ENCODE measurements at regions not wholly inside any gene's neighbourhood (a gene's known extent, or its start where the extent isn't known, plus 50 kb on each side); places are given as distances from the start of the nearest gene placed in this dataset.

- 5% methylated on average over 1 of the region's 1 CpG for WGBS (ENCODE audit: insufficient coverage, insufficient replicate concordance, low lambda C conversion rate, missing lambda C conversion rate)
- DNase-seq (ENCODE audit: low read depth, low spot score), result no peak
Measured at GRCh38 chr4:28227764-28228163, 1367.1 kb downstream of the STIM2 start.

More at GRCh38 chr4:28227764-28228163, 1367.1 kb downstream of the STIM2 start:
- ChIA-PET SMC1A (ENCODE audit: uncharacterized antibody, unreplicated experiment) (interaction anchor here (0.9 to 4.4 kb wide), 7 partner anchors 11 to 1343 kb away, joined by 3 to 41 read pairs (median 4); no protein-coding TSS in a partner anchor), RAD21 (ENCODE audit: unreplicated experiment) (interaction anchor here (1.1 to 3.4 kb wide), 6 partner anchors 19 to 459 kb away, joined by 3 to 24 read pairs (median 8); no protein-coding TSS in a partner anchor), CTCF (interaction anchor here (0.6 to 1.5 kb wide), 3 partner anchors 15 to 1134 kb away, joined by 3 to 4 read pairs (median 3); no protein-coding TSS in a partner anchor), POLR2A (no interaction called here)
- no peak overlapping the region for H2AFZ ChIP-seq (ENCODE audit: control insufficient read depth, low read depth, low read length)
- H3K4me1 ChIP-seq (ENCODE audit: control insufficient read depth, insufficient read depth, low read length), result no peaks in the 10 kb centered on the region
- no TSS peak for BruUV-seq (replicated peaks)
- intact Hi-C loops (cut with micrococcal nuclease; ENCODE audit: unreplicated experiment), result loop anchor here (10.0 kb wide), 1 partner anchor 543 kb away; no protein-coding TSS in a partner anchor
- H3K9ac ChIP-seq (ENCODE audit: control insufficient read depth, insufficient read depth, low read length), result no peak overlapping the region
- no peaks in the 10 kb centered on the region for H3K79me2 ChIP-seq (ENCODE audit: control insufficient read depth, insufficient read depth, low read length)
- H3K27ac ChIP-seq (ENCODE audit: control insufficient read depth, insufficient read depth), result no peak overlapping the region
- H3K4me2 ChIP-seq (ENCODE audit: control insufficient read depth, insufficient read depth), result no peak overlapping the region
- no peaks in the 10 kb centered on the region for H4K20me1 ChIP-seq (ENCODE audit: control insufficient read depth, insufficient read depth)
- no peaks in the 10 kb centered on the region for H3K27me3 ChIP-seq (replicated peaks in 1 of 2; ENCODE audit: control insufficient read depth in 2 of 2, insufficient read depth in 2 of 2, low read length in 1 of 2)
- H3K36me3 ChIP-seq (ENCODE audit: control insufficient read depth in 2 of 2, insufficient read depth in 2 of 2, low read length in 1 of 2), result no peaks in the 10 kb centered on the region
- in situ Hi-C loops (cut with MboI), result no loop called here
- no peaks in the 10 kb centered on the region for H3K9me3 ChIP-seq (replicated peaks; ENCODE audit: control insufficient read depth, insufficient read depth, low read length)
- FAIRE-seq, result no peak
- ATAC-seq, result no peak
- H3K4me3 ChIP-seq, result no peak overlapping the region
- TF ChIP-seq PBX3 (IDR thresholded peaks at IDR 0.05; ENCODE audit: insufficient replicate concordance, low read depth, low read length), result no peak
- no peak for TF ChIP-seq RB1 (IDR thresholded peaks at IDR 0.05; ENCODE audit: borderline replicate concordance)
- no peak for TF ChIP-seq REST (IDR thresholded peaks at IDR 0.05; ENCODE audit: low read depth, low read length)
- TF ChIP-seq SREBF1 (IDR thresholded peaks at IDR 0.05; ENCODE audit: low read length), result no peak
- no peak for TF ChIP-seq ZBTB33 (IDR thresholded peaks at IDR 0.05)
- TF ChIP-seq ZSCAN29 (IDR thresholded peaks at IDR 0.05), result no peak
- TF ChIP-seq ZBED1 (IDR thresholded peaks at IDR 0.05; ENCODE audit: borderline replicate concordance), result no peak

Data from GM12878 (cell line).